ENCODE measurements at regions not wholly inside any gene's neighbourhood (a gene's known extent, or its start where the extent isn't known, plus 50 kb on each side); places are given as distances from the start of the nearest gene placed in this dataset.
A peak's percentile ranks its signal among the peaks of the same experiment; 100 is the strongest.

DNA sequence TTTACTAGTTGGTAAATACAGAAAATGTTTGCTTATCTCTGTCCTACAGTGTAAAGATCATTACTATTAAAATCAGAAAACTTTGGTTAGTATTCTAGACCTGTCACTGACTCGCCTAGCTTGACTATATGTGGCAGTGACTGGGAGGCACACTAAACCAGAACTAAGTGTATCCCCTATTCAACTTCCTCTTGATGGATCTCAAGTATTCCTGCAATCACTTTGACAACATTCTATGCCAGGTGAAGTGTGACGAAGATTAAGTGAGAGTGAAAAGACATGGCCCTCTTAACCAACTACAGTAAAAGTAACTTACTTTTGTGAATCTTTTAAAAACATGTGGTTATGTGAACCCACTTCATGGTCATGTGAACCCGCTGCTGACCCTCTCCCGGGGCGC is 223.0 kb upstream of the ADAMTS5 start:
- Histone ChIP-seq H2BK5ac (ENCODE audit: low read depth, low read length, poor library complexity, severe bottlenecking) (no peak overlapping the region), H2BK12ac (ENCODE audit: low read length in 2 of 2) (no peak overlapping the region), H3K14ac (ENCODE audit: low read length in 2 of 2) (no peak overlapping the region), H2BK120ac (ENCODE audit: low read depth, low read length) (no peak overlapping the region), H2BK15ac (ENCODE audit: low read depth, poor library complexity, severe bottlenecking) (no peak overlapping the region), H3K4ac (ENCODE audit: low read depth in 1 of 2, low read length in 2 of 2) (no peak overlapping the region), H4K91ac (ENCODE audit: low read length) (no peak overlapping the region), H4K8ac (ENCODE audit: low read length) (no peak overlapping the region), H3K9ac (ENCODE audit: low read length) (no peak overlapping the region), H2AFZ (ENCODE audit: low read depth, low read length) (no peak overlapping the region), H3K36me3 (ENCODE audit: control insufficient read depth in 1 of 2, insufficient read depth in 2 of 2, low read depth in 1 of 2, low read length in 2 of 2) (no peaks in the 10 kb centered on the region), H3K79me1 (replicated peaks; ENCODE audit: low read length, poor library complexity, severe bottlenecking) (no peaks in the 10 kb centered on the region), H3K18ac (ENCODE audit: low read depth in 1 of 2, low read length in 2 of 2) (no peak overlapping the region), H3K9me3 (ENCODE audit: control insufficient read depth, low read length) (no peaks in the 10 kb centered on the region), H3K4me3 (ENCODE audit: insufficient read depth in 1 of 2, low read depth in 1 of 2, low read length in 2 of 2) (no peak overlapping the region), H2AK5ac (ENCODE audit: low read length, severe bottlenecking) (no peak overlapping the region), H3K23ac (ENCODE audit: low read length in 2 of 2) (no peak overlapping the region), H3K4me2 (ENCODE audit: low read length, poor library complexity, severe bottlenecking) (no peak overlapping the region), H3K27ac (ENCODE audit: low read length, poor library complexity, severe bottlenecking) (no peak overlapping the region), H3K27me3 (ENCODE audit: control insufficient read depth in 1 of 2, insufficient read depth in 1 of 2, low read length in 2 of 2) (no peaks in the 10 kb centered on the region), H3K4me1 (ENCODE audit: control insufficient read depth, insufficient read depth, low read depth, low read length) (no peaks in the 10 kb centered on the region)
- 95% methylated on average over 4 of the region's 5 CpGs for WGBS
- no peak for DNase-seq

DNA sequence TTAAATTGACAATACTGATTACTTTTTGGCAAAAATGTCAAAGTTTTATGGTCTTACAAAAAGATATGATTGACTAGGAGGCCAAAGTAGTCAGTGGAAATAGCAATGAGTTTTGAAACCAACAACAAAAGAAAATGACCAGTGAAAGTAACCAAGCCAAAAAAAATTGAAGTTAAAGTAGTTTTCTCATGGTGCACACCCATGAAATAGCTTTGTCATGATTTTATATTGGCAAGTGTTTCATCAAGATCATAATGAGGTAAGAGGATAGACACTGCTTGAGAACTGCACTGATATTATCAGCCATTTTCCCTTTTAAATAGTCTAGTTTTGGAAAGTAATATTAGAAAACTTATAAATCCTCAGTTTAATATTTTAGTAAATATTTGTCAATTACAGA is 206.2 kb upstream of the ADAMTS5 start:
- H3K36me3 ChIP-seq (ENCODE audit: control insufficient read depth in 1 of 2, insufficient read depth in 2 of 2, low read depth in 1 of 2, low read length in 2 of 2), result no peaks in the 10 kb centered on the region
- no peak overlapping the region for H2AFZ ChIP-seq (ENCODE audit: low read depth, low read length)
- no peak overlapping the region for H2BK120ac ChIP-seq (ENCODE audit: low read depth, low read length)
- H3K9ac ChIP-seq (ENCODE audit: low read length), result peak overlapping the region; percentile 5
- no peak overlapping the region for H4K91ac ChIP-seq (ENCODE audit: low read length)
- H3K9me3 ChIP-seq (ENCODE audit: control insufficient read depth, low read length), result no peaks in the 10 kb centered on the region
- H3K27ac ChIP-seq (ENCODE audit: low read length, poor library complexity, severe bottlenecking), result no peak overlapping the region
- no peaks in the 10 kb centered on the region for H3K27me3 ChIP-seq (ENCODE audit: control insufficient read depth in 1 of 2, insufficient read depth in 1 of 2, low read length in 2 of 2)
- no peaks in the 10 kb centered on the region for H3K4me1 ChIP-seq (ENCODE audit: control insufficient read depth, insufficient read depth, low read depth, low read length)
- H3K79me1 ChIP-seq (replicated peaks; ENCODE audit: low read length, poor library complexity, severe bottlenecking), result no peaks in the 10 kb centered on the region
- H2BK15ac ChIP-seq (ENCODE audit: low read depth, poor library complexity, severe bottlenecking), result no peak overlapping the region
- no peak overlapping the region for H3K4ac ChIP-seq (ENCODE audit: low read depth in 1 of 2, low read length in 2 of 2)
- no peak overlapping the region for H2AK5ac ChIP-seq (ENCODE audit: low read length, severe bottlenecking)
- H3K23ac ChIP-seq (ENCODE audit: low read length in 2 of 2), result no peak overlapping the region
- no peak overlapping the region for H4K8ac ChIP-seq (ENCODE audit: low read length)
- H2BK5ac ChIP-seq (ENCODE audit: low read depth, low read length, poor library complexity, severe bottlenecking), result no peak overlapping the region
- no peak overlapping the region for H3K4me2 ChIP-seq (ENCODE audit: low read length, poor library complexity, severe bottlenecking)
- H3K18ac ChIP-seq (ENCODE audit: low read depth in 1 of 2, low read length in 2 of 2), result no peak overlapping the region
- no peak for DNase-seq
- H2BK12ac ChIP-seq (ENCODE audit: low read length in 2 of 2), result no peak overlapping the region
- no peak overlapping the region for H3K14ac ChIP-seq (ENCODE audit: low read length in 2 of 2)
- no peak overlapping the region for H3K4me3 ChIP-seq (ENCODE audit: insufficient read depth in 1 of 2, low read depth in 1 of 2, low read length in 2 of 2)

DNA sequence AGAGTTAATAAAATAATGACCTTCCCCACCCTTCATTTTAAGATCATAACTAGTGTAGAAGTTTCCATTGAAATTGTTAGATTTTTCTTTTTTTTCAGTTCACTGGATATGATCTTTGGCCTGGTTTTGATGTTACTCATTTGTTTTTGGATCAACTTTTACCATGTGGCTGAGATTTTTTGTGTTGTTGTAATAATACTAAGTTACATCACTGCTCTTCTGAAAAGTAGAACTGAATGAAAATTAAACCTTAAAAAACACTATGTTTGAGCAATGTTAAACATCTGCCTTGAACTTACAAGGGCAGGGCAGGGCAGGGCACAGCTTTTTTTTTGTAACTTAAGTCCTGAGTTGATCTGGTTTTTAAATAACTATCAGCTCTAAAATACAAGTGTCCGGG is 204.8 kb upstream of the ADAMTS5 start:
- no peak overlapping the region for H3K27ac ChIP-seq (ENCODE audit: low read length, poor library complexity, severe bottlenecking)
- no peak overlapping the region for H2BK5ac ChIP-seq (ENCODE audit: low read depth, low read length, poor library complexity, severe bottlenecking)
- no peaks in the 10 kb centered on the region for H3K79me1 ChIP-seq (replicated peaks; ENCODE audit: low read length, poor library complexity, severe bottlenecking)
- H2AK5ac ChIP-seq (ENCODE audit: low read length, severe bottlenecking), result no peak overlapping the region
- H4K91ac ChIP-seq (ENCODE audit: low read length), result no peak overlapping the region
- no peak overlapping the region for H3K23ac ChIP-seq (ENCODE audit: low read length in 2 of 2)
- H3K4ac ChIP-seq (ENCODE audit: low read depth in 1 of 2, low read length in 2 of 2), result no peak overlapping the region
- H2AFZ ChIP-seq (ENCODE audit: low read depth, low read length), result no peak overlapping the region
- H3K14ac ChIP-seq (ENCODE audit: low read length in 2 of 2), result no peak overlapping the region
- H3K4me3 ChIP-seq (ENCODE audit: insufficient read depth in 1 of 2, low read depth in 1 of 2, low read length in 2 of 2), result no peak overlapping the region
- no peak overlapping the region for H4K8ac ChIP-seq (ENCODE audit: low read length)
- H2BK12ac ChIP-seq (ENCODE audit: low read length in 2 of 2), result no peak overlapping the region
- H2BK15ac ChIP-seq (ENCODE audit: low read depth, poor library complexity, severe bottlenecking), result no peak overlapping the region
- H3K9ac ChIP-seq (ENCODE audit: low read length), result peak overlapping the region; percentile 72
- WGBS, result no CpG with 5 or more reads among the region's 1 CpG
- no peaks in the 10 kb centered on the region for H3K9me3 ChIP-seq (ENCODE audit: control insufficient read depth, low read length)
- no peak for DNase-seq
- no peaks in the 10 kb centered on the region for H3K27me3 ChIP-seq (ENCODE audit: control insufficient read depth in 1 of 2, insufficient read depth in 1 of 2, low read length in 2 of 2)
- H3K36me3 ChIP-seq (ENCODE audit: control insufficient read depth in 1 of 2, insufficient read depth in 2 of 2, low read depth in 1 of 2, low read length in 2 of 2), result no peaks in the 10 kb centered on the region
- no peak overlapping the region for H3K18ac ChIP-seq (ENCODE audit: low read depth in 1 of 2, low read length in 2 of 2)
- no peaks in the 10 kb centered on the region for H3K4me1 ChIP-seq (ENCODE audit: control insufficient read depth, insufficient read depth, low read depth, low read length)
- no peak overlapping the region for H2BK120ac ChIP-seq (ENCODE audit: low read depth, low read length)
- no peak overlapping the region for H3K4me2 ChIP-seq (ENCODE audit: low read length, poor library complexity, severe bottlenecking)

DNA sequence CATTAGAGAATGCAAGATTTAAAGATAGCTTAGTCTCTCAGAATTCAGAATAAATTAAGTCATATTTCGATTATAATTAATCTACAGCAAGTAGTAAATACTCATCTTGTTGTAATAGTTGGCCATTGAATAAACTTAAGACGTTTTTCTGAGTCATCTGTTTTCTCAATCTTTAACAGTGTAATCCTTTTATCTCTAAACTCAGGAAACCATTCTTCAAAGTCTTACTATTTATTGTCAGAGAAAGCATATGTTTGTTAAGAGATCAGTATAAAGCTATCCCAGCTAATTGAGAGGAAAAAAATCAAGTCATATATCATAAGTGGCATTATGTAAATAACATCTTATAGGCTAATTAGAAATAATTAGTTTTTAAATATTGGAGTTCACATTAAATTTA is 201.2 kb upstream of the ADAMTS5 start:
- no CpG with 5 or more reads among the region's 2 CpGs for WGBS
- H3K27ac ChIP-seq (ENCODE audit: low read length, poor library complexity, severe bottlenecking), result no peak overlapping the region

More for the DNA sequence above, 201.2 kb upstream of the ADAMTS5 start:
- H3K79me1 ChIP-seq (replicated peaks; ENCODE audit: low read length, poor library complexity, severe bottlenecking), result no peaks in the 10 kb centered on the region
- H2BK15ac ChIP-seq (ENCODE audit: low read depth, poor library complexity, severe bottlenecking), result no peak overlapping the region
- H2AFZ ChIP-seq (ENCODE audit: low read depth, low read length), result no peak overlapping the region
- no peak overlapping the region for H2AK5ac ChIP-seq (ENCODE audit: low read length, severe bottlenecking)
- no peak overlapping the region for H4K8ac ChIP-seq (ENCODE audit: low read length)
- no peaks in the 10 kb centered on the region for H3K9me3 ChIP-seq (ENCODE audit: control insufficient read depth, low read length)
- no peak overlapping the region for H2BK12ac ChIP-seq (ENCODE audit: low read length in 2 of 2)
- H3K36me3 ChIP-seq (ENCODE audit: control insufficient read depth in 1 of 2, insufficient read depth in 2 of 2, low read depth in 1 of 2, low read length in 2 of 2), result no peaks in the 10 kb centered on the region
- no peak overlapping the region for H3K4me2 ChIP-seq (ENCODE audit: low read length, poor library complexity, severe bottlenecking)
- H3K4me1 ChIP-seq (ENCODE audit: control insufficient read depth, insufficient read depth, low read depth, low read length), result no peaks in the 10 kb centered on the region
- H3K4ac ChIP-seq (ENCODE audit: low read depth in 1 of 2, low read length in 2 of 2), result no peak overlapping the region
- no peaks in the 10 kb centered on the region for H3K27me3 ChIP-seq (ENCODE audit: control insufficient read depth in 1 of 2, insufficient read depth in 1 of 2, low read length in 2 of 2)
- peak; percentile 53 for DNase-seq
- no peak overlapping the region for H2BK5ac ChIP-seq (ENCODE audit: low read depth, low read length, poor library complexity, severe bottlenecking)
- no peak overlapping the region for H3K23ac ChIP-seq (ENCODE audit: low read length in 2 of 2)
- no peak overlapping the region for H3K14ac ChIP-seq (ENCODE audit: low read length in 2 of 2)
- H4K91ac ChIP-seq (ENCODE audit: low read length), result no peak overlapping the region
- H3K4me3 ChIP-seq (ENCODE audit: insufficient read depth in 1 of 2, low read depth in 1 of 2, low read length in 2 of 2), result no peak overlapping the region
- no peak overlapping the region for H3K9ac ChIP-seq (ENCODE audit: low read length)
- H2BK120ac ChIP-seq (ENCODE audit: low read depth, low read length), result no peak overlapping the region
- H3K18ac ChIP-seq (ENCODE audit: low read depth in 1 of 2, low read length in 2 of 2), result no peak overlapping the region
